Upper lobe of left lung (tissue), 4 donors: ENCODE measurements at regions not wholly inside any gene's neighbourhood (a gene's known extent, or its start where the extent isn't known, plus 50 kb on each side); places are given as distances from the start of the nearest gene placed in this dataset.

Source experiments
- POLR2AphosphoS5 ChIP-seq, 2 donors: sonication (generic); formaldehyde crosslinking; IDR thresholded peaks; one replicate each; pipeline ENCODE4 v1.5.1; 2017; ENCODE audit warnings: antibody characterized with exemption in 2 of 2
- TF ChIP-seq, protein P1 (sequence below), 6 experiments: fragments of 450-650 bp in 4 of 6; fragments of 200-600 bp in 2 of 6; sonication (generic) in 2 of 6; IDR thresholded peaks; one replicate each; pipeline ENCODE4 v1.5.1; 2016 to 2019; ENCODE audit warnings: antibody characterized with exemption in 6 of 6

DNA sequence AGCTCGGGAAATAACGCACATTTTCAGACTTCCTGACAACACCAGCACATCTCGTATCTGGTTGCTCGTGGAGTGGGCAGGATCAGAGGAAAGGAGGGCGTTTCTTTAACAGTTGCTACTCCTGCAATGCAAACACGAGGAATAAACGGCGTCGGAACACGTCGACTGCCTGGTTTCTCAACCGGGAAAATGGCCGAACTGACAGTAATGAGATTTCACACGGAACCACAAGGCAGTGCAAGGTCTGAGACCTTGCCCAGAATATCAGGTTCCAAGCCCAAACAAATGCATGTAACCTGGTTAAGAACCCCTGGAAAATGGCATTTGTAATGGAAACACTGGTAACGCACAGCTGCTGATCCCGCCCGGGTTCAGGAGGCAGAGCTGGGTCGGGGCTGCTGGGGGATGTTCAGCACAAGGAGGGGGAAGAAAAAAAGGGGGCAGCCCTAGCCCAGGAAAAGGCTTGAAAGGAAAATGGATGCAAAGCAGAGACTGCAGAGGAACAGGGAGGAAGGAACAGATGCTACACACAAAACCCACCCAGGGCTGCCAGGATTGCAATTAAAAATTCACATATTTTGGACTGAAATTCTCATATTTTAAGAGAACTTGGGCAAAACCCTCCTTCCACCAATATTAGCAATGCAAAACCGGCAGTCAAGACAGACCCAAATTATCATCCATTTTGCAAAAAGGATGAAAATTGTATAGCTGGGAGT, 61.6 kb upstream of the KLHL29 start:
- no peak for TF ChIP-seq POLR2AphosphoS5 (IDR thresholded peaks at IDR 0.05)
- TF ChIP-seq, protein P1, sequence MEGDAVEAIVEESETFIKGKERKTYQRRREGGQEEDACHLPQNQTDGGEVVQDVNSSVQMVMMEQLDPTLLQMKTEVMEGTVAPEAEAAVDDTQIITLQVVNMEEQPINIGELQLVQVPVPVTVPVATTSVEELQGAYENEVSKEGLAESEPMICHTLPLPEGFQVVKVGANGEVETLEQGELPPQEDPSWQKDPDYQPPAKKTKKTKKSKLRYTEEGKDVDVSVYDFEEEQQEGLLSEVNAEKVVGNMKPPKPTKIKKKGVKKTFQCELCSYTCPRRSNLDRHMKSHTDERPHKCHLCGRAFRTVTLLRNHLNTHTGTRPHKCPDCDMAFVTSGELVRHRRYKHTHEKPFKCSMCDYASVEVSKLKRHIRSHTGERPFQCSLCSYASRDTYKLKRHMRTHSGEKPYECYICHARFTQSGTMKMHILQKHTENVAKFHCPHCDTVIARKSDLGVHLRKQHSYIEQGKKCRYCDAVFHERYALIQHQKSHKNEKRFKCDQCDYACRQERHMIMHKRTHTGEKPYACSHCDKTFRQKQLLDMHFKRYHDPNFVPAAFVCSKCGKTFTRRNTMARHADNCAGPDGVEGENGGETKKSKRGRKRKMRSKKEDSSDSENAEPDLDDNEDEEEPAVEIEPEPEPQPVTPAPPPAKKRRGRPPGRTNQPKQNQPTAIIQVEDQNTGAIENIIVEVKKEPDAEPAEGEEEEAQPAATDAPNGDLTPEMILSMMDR (IDR thresholded peaks at IDR 0.05) = no peak
